ENCODE measurements at regions not wholly inside any gene's neighbourhood (a gene's known extent, or its start where the extent isn't known, plus 50 kb on each side); places are given as distances from the start of the nearest gene placed in this dataset.
"Not testable (repeated sequence)": the region's sequence is repeated elsewhere in the genome, so short reads cannot be mapped to it uniquely, and the experiment has no call there.

DNA sequence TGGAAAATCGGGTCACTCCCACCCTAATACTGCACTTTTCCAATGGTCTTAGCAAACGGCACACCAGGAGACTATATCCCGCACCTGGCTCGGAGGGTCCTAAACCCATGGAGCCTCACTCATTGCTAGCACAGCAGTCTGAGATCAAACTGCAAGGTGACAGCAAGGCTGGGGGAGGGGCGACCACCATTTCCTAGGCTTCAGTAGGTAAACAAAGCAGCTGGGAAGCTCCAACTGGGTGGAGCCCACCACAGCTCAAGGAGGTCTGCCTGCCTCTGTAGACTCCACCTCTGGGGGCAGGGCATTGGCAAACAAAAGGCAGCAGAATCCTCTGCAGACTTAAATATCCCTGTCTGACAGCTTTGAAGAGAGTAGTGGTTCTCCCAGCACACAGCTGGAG lies 109.0 kb upstream of the DEFB108B start:
- DNase-seq: not testable (repeated sequence)

DNA sequence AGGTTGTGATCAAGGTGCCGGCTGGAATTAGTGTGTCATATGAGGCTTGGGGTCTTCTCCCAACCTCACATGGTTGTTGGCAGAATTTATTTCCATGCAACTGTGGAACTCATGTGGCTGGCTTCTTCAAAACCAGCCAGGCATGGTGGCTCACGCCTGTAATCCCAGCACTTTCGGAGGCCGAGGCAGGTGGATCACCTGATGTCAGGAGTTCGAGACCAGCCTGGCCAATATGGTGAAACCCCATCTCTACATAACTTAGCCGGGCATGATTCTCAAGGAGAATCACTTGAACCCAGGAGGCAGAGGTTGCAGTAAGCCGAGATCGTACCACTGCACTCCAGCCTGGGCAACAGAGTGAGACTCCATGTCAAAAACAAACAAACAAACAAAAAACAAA lies 102.3 kb upstream of the DEFB108B start:
- DNase-seq: not testable (repeated sequence)

DNA sequence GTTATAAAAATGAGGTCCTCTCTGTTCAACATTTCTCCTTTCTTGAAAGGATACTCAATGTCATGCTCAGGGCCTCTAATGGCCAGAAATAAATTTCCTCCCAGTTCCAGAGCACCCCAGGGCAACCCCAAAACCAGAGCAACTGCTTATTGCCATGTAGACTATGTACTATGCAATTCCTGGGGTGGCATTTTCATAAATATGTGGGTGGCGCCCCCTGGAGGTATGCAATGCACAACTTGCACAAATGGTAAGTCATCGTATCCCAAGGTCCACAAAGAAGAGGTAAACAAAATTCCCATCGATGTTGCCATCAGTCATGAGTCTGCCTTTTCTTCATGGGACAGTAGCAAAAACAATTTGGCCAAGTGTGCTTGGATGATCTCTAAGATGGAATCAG lies 98.6 kb upstream of the DEFB108B start:
- DNase-seq: not testable (repeated sequence)

DNA sequence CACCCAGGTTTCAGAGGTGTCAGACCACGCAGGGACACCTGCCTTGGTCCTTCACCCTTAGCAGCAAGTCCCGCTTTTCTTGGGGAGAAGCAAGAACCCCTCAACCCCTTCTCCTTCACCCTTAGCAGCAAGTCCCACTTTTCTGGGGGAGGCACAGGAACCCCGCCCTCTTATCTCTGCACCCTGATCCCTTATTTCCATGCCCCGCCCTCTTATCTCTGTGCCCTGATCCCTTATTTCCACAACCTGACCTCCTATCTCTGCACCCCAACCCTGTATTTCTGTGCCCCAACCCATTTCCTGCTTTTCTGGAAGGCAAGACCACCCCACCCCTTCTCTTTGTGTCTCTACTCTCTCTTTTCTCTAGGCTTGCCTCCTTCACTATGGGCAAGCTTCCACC lies 94.7 kb upstream of the DEFB108B start:
- not testable (repeated sequence) for DNase-seq

DNA sequence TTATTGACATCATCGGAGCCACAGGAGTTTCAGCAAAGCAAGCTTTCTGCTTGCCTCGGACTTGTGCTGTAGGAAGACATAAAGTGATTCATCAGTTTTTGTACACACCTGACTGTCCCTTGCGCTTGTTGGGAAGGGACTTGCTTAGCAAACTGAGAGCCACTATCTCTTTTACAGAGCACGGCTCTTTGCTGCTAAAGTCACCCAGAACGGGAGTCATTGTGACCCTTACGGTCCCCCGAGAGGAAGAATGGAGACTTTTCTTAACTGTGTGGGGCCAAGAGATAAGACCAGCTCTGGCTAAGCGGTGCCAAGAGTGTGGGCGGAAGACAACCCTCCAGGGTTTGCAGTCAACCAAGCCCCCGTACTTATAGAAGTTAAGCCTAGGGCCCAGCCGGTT lies 89.6 kb upstream of the DEFB108B start:
- not testable (repeated sequence) for DNase-seq

DNA sequence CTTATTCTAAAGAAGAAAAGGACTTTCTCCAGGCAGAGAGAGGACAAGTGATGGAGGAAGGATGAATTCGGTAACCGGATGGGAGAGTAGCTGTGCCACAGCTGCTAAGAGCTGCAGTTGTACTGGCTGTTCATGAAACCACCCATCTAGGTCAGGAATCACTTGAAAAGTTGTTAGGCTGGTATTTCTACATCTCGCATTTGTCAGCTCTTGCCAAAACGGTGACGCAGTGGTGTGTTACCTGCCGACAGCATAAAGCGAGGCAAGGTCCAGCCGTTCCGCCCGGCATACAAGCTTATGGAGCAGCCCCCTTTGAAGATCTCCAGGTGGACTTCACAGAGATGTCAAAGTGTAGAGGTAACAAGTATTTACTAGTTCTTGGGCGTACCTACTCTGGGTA lies 87.3 kb upstream of the DEFB108B start:
- DNase-seq: not testable (repeated sequence)

DNA sequence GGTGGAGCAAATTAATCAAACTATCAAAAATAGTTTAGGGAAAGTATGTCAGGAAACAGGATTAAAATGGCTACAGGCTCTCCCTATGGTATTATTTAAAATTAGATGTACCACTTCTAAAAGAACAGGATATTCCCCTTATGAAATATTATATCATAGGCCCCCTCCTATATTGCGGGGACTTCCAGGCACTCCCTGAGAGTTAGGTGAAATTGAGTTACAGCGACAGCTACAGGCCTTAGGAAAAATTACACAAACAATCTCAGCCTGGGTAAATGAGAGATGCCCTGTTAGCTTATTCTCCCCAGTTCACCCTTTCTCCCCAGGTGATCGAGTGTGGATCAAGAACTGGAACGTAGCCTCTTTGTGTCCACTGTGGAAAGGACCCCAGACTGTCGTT lies 86.7 kb upstream of the DEFB108B start:
- DNase-seq: not testable (repeated sequence)

DNA sequence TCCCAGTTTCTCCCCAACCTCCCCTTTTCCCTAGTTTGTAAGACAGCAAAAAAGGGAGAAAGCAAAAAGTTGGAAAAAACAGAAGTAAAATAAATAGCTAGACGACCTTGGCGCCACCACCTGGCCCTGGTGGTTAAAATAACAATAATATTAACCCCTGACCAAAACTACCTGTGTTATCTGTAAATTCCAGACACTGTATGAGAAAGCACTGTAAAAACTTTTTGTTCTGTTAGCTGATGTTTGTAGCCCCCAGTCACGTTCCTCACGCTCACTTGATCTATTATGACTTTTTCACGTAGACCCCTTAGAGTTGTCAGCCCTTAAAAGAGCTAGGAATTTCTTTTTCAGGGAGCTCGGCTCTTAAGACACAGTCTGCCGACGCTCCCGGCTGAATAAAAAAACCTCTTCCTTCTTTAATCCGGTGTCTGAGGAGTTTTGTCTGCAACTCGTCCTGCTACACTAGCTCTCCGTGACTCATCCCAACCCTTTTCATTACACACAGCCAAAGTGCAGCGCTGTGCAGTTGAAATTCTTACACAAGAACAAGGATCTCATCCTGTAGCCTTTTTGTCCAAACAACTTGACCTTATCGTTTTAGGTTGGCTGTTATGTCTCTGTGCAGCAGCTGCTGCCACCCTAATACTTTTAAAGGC lies 83.9 kb upstream of the DEFB108B start:
- DNase-seq: not testable (repeated sequence)

DNA sequence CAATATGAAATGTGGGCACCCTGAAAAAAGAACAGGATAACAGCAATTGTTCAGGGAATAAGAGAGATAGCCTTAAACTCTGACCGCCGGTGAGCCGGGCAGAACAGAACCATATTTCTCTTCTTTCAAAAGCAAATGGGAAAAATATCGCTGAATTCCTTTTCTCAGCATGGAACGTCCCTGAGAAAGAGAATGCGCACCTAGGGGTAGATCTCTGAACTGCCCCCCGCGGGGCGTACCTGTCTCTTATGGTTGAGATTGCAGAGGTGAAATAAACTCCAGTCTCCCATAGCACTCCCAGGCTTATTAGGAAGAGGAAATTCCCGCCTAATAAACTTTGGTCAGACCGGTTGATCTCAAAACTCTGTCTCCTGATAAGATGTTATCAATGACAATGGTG lies 82.1 kb upstream of the DEFB108B start:
- not testable (repeated sequence) for DNase-seq

DNA sequence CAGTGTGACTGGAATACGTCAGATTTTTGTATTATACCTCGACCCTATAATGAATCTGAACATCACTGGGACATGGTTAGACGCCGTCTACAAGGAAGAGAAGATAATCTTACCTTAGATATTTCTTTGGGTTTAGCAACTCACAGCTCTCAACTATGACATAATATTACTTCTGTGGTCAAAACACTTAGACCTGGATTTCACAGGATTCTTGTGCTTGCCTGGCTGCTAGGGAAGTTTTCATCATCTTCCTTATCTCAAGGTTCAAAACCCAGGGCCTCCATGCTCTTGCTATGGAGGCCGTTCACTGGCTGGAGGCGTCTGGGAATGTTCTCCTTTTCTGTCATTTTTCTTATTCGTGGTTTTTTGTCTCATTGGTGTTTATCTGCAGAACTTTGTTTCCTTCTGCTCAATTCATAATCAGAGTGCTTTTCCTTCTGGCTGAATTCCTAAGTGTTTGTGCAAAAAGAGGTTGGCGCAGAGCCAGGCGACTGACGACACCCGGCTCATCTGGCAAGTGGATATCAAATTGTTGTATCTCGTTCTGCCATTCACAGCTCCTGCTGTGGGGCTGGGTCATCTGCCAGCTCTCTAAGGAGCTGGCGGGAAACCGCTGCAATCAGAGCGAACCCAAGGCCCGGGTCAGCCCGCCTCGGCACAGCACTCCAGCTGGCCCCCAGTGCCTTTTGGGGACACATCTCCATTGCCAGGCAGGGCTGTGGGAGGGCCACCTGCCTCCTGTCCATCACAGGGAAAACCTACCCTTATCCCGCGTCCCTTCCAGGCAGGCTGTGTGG lies 68.1 kb upstream of the DEFB108B start:
- DNase-seq: not testable (repeated sequence)

DNA sequence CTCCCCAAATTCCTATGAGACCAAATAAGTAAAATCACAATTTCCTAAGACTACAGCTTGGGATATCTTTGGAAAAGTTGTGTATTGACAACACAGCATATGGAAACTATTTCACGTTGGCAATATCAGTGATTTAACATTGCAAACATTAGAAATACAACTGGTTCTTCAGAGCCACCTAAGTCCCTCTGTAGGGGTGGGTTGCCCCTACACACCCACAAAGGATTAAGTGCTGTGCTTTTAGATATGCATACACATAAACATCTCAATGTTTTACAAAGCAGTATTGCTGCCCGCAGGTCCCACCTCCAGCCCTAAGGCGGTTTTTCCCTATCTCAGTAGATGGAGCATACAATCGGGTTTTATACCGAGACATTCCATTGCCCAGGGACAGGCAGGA lies 66.0 kb upstream of the DEFB108B start:
- not testable (repeated sequence) for DNase-seq

DNA sequence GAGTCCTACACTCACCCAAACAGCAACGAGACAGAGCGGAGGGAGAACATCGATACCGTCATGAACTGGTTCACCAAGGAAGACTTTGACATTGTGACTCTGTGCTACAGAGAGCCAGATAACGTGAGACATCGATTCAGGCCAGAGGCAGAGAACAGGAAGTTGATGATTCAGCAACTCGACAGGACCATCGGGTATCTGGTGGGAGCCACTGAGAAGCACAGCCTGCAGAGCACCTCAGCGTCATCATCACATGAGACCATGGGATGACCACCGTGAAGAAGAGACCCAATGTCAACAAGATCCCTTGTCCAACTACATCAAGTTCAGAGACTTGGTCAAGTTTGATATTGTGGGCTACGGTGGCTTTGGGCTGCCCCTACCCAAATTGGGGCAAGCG lies 60.8 kb upstream of the DEFB108B start:
- DNase-seq: not testable (repeated sequence)

DNA sequence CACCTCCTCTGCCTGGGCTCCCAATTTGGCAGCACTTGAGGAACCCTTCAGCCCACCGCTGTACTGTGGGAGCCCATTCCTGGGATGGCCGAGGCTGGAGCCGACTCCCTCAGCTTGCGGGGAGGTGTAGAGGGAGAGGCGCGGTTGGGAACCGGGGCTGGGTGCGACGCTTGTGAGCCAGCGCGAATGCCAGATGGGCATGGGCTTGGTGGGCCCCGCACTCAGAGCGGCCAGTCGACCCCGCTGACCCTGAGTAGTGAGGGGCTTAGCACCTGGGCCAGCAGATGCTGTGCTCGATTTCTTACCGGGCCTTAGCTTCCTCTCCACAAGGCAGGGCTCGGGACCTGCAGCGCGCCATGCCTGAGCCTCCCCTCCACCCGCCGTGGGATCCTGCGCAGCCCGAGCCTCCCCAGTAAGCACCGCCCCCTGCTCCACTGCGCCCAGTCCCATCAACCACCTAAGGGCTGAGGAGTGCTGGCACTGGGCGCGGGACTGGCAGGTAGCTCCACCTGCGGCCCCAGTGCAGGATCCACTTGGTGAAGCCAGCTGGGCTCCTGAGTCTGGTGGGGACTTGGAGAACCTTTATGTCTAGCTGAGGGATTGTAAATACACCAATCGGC lies 58.3 kb upstream of the DEFB108B start:
- DNase-seq: no peak

DNA sequence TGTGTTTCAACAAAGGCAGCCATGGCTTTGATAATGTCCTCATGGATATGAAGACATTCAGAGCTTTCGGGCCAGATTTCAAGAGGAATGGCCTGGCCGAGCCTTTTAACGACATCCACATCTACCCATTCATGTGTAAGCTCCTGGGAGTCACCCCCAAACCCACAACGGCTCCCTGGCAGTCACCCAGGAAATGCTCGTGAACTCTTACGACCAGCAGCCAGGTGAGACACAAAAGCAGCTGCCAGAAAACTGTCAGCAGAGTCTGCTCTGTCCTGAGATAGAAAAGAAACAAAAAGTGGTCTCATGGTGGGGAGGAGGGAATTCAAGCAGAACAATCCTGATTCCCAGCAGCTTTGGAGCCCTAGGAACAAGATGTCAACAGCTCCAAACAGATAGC lies 52.9 kb upstream of the DEFB108B start:
- not testable (repeated sequence) for DNase-seq

DNA sequence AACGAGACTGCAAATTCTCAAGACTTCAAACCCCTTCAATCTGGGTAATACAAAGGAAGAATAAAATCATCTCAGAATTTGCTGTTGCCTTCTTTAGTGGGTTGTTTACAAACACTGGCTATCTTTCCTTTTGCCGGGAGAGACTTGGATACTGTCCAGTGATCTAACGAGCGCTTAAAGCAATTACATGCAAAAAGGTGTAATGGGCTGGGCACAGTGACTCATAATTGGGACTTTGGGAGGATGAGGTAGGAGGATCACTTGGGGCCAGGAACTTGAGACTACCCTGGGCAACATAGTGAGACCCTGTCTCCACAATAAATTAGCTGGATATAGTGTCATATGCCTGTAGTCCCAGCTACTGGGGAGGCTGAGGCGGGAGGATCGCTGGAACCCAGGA lies 52.2 kb upstream of the DEFB108B start:
- DNase-seq: not testable (repeated sequence)

DNA sequence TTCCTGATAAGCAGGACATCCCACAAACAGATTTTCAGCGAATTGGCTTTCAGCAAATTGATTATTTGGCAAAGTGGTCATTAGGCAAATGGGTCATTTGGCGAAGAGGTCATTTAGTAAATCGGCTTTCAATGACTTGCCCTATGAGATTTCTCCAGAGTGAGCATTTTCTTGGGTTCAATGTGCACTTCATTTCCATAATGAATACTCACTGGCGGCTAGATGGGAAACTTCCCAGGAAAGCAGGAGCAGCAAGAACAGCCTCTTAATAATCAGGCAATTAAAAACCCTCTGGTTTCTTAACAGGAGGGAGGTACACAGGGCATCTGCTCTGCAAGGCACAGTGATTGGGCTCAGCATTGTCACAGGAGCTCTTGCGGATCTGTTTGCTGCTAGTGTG lies 51.5 kb upstream of the DEFB108B start:
- DNase-seq: not testable (repeated sequence)

DNA sequence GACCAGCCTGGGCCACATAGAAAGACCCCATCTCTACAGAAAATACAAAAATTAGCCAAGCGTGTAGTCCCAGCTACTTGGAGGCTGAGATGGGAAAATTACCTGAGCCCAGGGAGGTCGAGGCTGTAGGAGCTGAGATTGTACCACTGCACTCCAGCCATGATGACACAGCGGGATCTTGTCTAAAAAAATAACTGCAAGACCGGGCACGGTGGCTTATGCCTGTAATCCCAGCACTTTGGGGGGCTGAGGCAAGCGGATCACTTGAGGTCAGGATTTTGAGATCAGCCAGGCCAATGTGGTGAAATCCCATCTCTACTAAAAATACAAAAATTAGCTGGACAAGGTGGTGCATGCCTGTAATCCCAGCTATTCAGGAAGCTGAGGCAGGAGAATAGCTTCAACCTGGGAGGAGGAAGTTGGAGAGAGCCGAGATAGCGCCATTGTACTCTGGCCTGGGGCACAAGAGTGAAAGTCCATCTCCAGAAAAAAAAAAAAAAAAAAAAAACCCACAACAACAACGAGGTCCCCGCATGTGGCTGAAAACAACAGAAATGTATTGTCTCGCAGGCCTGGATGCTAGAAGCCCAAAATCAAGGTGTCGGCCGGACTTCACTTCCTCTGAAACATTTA lies 50.7 kb upstream of the DEFB108B start:
- DNase-seq: not testable (repeated sequence)

DNA sequence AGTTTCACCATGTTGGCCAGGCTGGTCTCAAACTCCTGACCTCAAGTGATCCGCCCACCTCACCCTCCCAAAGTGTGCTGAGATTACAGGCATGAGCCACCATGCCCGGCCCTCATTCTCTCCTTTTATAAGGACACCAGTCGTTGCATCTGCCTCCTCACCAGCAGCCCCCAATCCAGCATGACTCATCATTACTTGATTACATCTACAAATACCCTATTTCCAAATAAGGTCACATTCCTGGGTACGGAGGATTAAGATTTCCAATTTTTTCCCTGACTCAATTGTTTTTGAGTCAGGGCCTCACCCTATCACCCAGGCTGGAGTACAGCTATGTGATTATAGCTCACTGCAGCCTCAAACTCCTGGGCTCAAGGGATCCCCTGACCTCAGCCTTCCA lies 49.8 kb upstream of the DEFB108B start:
- not testable (repeated sequence) for DNase-seq
